OCI-LY7 (cell line): ENCODE measurements at regions not wholly inside any gene's neighbourhood (a gene's known extent, or its start where the extent isn't known, plus 50 kb on each side); places are given as distances from the start of the nearest gene placed in this dataset.

Experiments used
- EZH2phosphoT487 ChIP-seq: fragments of 200-600 bp; sonication (generic); IDR thresholded peaks from 2 replicates; pipeline ENCODE4 v1.6.1; 2018; ENCODE audit warnings: low read depth, borderline replicate concordance, mild to moderate bottlenecking, mixed run types, antibody characterized with exemption, low read length, moderate library complexity, mixed read lengths
- TF ChIP-seq, protein P1 (sequence below): fragments of 200-600 bp; sonication (generic); conservative IDR thresholded peaks from 2 replicates; pipeline ENCODE4 v1.5.1; 2014; ENCODE audit warnings: mild to moderate bottlenecking, antibody characterized with exemption, low read length, moderate library complexity, mixed read lengths

DNA sequence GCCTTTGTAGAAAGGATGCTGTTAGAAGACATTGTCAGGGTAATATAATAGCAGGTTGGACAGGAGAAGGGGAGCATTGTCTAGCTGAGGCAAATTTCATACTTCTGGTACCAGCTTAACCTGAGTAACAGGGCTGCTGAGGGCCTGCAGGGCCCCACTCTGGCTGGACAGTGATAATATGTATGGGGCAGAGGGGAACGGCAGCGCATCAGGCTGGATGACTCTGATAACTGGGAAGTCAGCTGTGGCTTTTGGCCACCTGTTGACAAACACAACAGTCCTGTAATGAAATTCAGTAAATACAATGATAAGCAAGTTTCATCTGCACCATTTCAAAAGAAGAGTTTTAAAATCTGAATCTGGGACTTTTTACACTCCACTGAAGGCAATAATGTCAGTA is 259.9 kb upstream of the CNR1 start:
- TF ChIP-seq, protein P1, sequence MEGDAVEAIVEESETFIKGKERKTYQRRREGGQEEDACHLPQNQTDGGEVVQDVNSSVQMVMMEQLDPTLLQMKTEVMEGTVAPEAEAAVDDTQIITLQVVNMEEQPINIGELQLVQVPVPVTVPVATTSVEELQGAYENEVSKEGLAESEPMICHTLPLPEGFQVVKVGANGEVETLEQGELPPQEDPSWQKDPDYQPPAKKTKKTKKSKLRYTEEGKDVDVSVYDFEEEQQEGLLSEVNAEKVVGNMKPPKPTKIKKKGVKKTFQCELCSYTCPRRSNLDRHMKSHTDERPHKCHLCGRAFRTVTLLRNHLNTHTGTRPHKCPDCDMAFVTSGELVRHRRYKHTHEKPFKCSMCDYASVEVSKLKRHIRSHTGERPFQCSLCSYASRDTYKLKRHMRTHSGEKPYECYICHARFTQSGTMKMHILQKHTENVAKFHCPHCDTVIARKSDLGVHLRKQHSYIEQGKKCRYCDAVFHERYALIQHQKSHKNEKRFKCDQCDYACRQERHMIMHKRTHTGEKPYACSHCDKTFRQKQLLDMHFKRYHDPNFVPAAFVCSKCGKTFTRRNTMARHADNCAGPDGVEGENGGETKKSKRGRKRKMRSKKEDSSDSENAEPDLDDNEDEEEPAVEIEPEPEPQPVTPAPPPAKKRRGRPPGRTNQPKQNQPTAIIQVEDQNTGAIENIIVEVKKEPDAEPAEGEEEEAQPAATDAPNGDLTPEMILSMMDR: no peak
- TF ChIP-seq EZH2phosphoT487: no peak
